HG03066 (cell line): ENCODE measurements at regions not wholly inside any gene's neighbourhood (a gene's known extent, or its start where the extent isn't known, plus 50 kb on each side); places are given as distances from the start of the nearest gene placed in this dataset.

Experiments used
- ATAC-seq: cut with Tn5 transposase; IDR thresholded peaks from one replicate; pipeline ENCODE4 v1.9.1; 2021; ENCODE audit warnings: low read depth; ENCODE audit not compliant: unreplicated experiment

DNA sequence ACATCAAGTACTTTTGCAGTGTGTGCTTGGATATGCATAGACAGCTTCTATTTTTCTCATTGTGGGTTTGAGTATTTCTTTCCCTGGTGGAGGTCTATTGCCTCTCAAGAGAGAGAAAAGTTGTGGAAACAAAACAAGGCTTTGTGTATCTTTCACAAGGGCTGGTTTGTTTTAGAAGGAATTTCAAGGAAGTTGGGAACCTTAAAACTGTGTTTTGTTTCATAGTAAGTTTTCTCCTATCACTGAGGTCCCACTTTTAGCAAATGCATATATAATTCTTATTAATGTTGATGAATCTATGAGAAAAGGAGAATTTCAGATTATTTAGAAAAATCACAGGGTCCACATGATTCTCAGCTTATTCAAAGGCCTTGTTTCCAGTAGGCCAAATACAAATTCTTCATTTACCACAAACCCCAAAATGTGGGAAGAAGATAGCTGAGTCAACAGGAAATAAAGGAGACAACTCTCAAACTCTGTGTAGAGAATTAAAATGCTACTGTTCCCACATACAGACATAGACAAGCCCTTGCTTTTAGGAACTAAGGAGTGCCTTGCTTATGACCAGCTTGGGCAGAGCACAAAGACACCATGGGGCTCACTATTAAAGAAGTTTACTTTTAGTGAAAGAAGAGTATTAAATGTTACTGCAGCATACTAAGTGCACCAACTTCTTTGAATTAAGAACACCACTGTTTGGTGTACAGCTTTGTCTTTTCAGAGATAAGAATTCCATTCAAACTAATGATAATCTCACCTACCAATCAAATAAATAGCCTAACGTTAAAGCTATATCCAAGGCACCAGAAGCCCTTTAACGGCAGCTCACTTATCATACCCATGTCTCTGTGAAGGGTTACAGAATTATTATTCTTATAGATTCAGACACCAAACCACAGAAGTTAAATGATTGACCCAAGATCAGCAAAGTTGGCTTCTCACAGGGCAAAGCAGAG is 177.4 kb upstream of the LEF1 start:
- ATAC-seq, result no peak

DNA sequence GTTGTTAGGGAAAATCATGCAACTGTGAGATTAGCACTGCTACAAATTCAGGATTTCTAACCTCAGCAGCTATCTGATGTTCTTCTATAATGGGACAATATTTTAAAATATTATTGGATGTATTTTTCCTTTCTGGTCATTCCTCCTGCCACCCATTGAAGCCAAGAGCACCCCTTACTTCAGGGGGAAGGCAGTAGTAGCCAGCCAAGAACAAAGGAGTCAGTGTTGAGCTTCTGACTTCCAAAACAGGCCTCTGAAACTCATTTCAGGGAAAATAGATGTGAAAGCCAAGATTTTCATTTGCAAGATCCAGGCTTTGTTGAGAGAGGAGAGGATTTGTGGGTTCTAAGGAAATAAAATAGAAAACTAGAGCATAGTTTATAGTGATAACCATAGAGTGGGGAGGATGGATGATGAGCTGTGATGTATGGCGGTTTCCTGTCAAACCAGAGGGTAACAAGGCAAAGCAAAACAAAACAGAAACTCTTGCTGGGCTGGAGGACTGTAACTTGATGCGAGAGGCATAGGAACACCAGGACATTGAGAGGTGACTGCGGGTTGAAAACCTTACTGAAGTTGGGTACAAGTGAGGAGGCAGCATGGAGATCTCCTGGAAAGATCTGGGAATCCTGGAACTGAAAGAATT is 173.7 kb upstream of the LEF1 start:
- no peak for ATAC-seq

DNA sequence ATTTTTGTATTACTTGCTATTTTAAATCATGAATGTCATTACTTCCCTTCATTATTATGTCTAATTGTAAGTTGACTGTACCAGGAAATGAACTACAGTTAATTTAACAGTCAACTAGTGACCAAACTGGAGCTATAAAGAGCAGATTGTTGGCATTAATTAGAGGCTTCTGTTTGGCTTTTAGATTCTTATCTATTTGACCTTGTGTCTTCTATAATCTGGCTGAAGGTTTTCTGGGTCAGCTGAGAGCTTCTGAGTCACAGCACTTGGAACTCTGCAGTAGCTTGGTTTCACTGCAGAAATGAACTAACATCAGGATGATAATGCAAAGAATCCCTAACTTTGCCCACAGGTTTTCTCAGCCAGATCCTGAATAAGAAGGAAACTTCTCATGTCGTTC is 169.2 kb upstream of the LEF1 start:
- no peak for ATAC-seq

DNA sequence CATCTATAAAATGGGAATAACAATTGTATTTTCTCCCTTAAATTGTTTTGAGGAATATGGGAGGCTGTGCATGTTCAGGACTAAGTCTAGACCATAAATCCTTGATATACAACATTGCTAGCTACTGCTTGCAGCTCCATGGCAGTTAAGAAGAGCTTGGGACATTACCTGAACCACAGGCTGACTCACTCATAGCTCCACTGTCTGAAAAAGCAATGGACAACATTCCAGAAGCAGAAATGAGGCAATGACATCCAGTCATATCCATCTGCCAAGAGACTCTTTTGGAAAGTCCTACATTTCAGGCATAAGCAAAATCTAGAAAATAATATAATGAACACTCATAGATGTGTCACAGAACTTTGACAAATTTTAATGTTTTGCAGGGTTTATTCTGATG is 167.3 kb upstream of the LEF1 start:
- no peak for ATAC-seq

DNA sequence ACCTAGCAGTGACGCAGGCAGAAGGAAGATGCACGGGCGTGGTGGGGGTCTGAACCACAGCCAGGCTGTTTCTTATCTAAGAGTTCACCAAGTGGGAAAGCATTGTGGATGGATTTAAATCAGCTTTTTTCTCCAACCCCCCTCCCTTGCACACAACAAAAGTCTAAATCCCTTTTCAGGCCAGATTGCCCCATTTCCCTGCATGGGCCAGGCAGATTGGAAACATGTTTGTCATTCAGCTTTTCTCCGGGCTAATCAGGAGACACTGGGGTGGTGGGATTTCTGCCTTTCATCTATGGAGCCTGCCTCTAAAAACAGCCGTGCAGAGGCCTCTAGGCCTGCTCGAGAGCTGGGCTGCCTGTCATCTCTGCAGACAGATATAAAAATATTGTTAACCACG is 166.3 kb upstream of the LEF1 start:
- no peak for ATAC-seq

DNA sequence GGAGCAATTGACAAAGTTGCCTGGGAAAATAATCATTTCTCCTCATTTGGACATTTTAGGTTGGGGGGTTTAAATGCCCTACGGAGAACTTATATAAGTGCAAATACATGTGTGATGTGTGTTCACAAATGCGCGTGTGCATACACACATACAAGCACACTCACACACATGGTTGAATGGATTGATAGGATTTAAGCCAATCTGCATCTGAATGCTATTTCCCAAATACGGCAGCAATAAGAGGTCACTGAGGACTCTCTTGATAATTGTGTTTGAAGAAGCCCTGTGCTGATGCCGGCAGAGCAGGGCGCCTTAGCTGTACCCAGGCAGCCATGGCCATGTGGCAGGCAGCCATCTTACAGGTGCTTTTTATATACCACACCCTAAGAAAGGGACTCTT is 165.3 kb upstream of the LEF1 start:
- ATAC-seq, result no peak

DNA sequence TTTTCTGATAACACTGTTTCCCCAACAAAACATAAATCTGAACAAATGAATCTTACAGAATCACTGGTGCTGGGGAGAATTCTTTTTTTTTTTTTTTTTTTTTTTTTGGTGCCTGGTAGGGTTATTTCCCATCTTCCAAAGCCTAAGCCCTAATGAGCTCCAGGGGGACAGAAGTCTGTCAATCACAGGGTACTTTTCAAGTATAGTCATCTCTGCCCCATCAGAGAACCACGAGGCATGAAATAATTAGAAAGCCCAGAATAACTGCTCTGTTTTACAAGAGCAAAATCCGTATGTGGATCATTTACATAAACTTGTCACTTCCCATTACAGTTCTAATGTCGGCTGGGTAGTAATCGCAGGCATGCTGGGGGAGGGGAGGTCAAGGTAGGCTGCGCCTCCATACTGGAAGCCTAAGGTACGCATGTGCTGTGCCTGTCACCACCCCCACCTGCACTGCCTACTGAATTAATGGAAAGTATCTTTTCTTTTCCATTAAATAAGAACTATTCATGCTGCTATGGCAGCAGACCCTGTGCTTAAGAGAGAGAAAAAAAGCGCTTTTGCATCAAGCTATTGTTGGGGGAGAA is 164.7 kb upstream of the LEF1 start:
- no peak for ATAC-seq

DNA sequence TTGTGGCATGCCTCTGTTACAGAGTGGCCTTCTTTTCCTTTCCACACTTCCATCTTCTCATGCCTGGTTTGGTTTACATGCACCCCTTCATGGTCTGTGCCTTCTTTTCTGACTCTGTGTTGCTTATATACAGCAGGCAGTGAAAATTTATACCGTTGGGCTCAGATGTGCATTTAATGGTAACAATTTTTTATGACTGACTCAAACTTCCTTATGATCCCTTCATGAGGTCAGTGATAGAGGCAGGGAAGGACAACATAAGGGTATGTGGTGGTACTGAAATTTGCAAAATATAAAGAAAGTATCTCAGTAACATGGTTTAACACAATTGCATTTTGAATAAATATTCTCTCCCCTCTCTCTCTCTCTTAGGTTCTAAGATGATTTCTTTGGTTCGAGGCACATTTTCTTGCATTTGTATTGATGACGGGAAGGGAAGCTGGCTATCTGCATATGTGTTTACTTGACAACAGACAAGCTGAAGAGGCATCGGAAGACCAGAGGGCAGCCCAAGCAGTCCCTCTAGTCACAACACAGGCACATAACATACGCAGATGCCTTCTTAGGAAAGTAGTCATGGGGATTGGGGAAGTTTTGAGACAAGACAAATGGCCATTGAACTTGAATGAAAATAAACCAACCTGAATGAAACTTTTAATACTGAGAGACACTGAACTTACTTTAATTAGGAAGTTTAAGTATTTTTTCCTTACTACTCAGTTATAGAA is 163.3 kb upstream of the LEF1 start:
- no peak for ATAC-seq

DNA sequence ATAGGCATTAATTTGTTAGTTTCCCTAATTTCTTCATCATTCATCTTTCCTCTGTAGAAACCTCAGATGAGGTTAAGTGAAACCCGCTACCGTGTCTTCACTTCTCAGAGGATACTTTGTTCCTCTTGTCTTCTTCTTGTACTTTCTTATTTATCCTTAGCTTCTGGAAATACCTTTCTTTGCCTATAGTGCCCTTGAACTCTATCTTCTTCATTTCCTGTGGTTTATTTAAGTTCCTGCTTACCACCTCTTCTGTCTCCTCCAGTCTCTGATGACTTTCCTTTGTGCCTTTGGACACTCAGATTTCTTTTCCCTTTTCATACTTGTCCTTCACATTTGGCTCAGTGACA is 159.6 kb upstream of the LEF1 start:
- ATAC-seq, result no peak

DNA sequence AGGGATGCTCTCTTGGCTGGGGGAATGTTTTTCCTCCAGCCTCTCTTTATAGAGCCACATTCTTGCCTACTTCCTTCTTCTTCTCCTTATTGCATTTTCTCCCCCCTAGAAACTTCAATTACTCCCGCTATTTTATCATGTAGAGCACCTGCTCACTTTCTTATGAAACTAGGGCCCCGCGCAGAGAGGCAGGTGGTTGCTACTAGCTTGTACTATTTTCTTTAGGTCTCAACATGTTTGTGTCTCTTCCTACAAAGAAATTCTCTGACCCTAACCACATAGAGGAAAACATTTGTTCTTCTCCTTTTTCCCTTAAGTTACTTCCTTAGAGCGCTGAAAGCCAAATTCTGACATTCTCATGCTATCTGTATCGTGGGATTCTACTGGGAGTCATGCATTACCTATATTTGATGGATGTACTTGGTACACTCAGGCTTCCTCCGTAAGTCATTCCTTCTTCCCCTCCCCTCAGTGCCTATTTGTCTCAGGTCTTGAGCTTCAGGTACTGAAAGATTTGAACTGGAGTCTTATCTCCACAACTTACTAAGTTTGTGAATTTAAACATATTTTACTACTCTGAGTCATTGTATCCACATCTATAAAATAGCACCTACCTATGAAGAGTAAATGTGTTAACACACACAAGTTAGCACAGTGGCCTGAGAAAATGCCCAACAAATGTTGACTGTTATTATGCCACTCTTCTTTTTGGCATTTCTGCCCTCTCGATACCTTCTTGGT is 159.1 kb upstream of the LEF1 start:
- no peak for ATAC-seq

DNA sequence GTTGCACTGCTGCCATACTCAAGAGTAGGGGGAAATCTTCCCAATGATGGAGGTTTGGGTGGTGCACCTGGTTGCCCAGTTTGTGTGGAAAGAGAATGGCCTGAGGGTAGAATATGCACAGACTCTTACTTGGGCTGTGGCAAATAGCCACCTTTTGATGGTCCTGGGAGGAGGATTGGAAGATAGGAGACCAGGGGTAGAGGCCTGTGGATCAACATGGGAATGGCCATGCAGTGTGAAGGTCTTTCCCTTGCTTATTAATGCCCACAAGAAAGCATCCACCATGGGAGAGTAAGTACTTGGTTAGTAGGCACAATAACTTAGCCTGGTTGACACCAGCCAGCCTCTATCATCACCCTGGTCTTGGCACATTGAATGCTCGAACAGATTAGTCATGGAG is 156.8 kb upstream of the LEF1 start:
- ATAC-seq, result no peak

DNA sequence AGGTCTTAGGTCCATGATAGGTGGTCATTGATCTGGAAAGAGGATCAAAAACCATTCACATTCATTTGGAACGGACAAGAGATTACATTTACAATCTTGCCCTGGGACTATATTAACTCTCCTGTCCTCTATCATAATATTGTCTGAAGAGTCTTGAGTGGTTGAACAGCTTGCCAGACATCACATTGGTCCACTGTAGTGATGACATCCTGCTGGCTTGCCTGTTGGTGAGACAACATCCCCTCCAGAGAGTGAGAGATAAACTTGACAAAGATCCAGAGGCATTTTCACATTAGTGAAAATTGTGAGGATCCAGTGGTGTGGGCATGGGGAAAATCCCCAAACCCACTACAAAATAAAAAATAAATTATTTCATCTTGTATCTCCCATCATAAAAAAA is 155.7 kb upstream of the LEF1 start:
- ATAC-seq, result no peak

DNA sequence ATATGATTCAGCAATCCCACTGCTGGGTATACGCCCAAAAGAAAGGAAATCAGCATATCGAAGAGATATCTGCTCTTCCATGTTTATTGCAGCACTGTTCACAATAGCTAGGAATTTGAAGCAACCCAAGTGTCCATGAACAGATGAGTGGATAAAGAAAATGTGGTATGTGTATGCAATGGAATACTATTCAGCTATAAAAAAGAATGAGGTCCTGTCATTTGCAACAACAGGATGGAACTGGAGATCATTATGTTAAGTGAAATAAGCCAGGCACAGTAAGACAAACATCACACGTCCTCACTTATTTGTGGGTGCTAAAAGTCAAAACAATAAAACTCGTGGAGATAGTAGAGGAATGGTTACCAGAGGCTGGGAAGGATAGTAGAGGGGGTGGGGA is 153.8 kb upstream of the LEF1 start:
- no peak for ATAC-seq

DNA sequence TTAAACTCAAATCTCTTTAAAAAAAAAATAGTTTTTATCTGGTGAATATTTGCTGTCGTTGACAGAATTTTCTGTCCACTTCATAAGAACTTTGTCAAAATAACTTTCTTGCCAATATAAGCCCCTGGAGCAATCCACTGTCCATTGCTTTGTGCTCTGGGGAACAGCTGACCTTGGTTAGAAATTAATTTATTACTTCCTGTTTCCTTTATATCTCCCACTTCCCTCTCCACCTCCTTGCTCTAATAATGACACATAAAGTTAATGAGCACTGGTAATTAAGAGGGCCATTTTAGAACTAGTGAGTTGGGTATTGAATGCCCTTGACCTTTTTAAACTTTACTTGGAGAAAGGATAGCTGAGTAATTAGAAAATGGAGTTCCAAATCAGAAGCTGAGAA is 151.3 kb upstream of the LEF1 start:
- no peak for ATAC-seq

DNA sequence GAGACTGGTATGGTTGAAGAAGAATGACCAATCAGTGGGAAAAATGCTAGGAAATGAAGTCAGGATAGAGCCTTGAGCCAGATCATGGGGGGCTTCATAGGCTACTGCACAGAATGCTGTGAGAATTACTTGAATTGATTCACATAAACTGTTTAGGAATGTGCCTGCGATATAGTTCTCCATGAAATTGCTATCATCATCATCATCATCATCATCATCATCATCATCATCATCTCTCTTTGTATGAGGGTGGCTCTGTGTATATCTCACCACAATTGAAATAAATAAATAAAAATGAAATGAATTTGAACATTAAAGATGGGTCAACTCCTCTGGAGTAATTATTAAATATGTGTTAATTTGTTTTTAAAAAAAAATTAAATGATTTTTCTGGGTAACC is 148.6 kb upstream of the LEF1 start:
- no peak for ATAC-seq

DNA sequence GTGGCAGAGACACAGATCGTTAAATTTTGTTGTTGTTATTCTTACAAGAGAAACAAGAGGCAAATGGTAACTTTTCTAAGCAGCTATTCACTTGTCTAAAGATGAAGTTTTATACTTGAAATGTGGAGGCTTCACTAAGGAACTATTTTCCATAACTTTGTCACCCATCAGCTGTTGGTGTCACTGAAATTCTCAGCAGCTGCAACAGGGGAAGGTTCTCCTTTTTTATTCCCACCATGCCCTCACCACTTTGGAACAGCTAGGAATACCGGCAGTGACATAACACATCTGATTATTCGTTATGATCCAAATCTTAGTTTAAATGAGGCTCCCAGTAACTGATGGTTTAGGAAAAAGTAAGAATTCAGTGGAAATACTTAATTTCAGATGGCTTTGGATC is 147.0 kb upstream of the LEF1 start:
- ATAC-seq, result no peak

DNA sequence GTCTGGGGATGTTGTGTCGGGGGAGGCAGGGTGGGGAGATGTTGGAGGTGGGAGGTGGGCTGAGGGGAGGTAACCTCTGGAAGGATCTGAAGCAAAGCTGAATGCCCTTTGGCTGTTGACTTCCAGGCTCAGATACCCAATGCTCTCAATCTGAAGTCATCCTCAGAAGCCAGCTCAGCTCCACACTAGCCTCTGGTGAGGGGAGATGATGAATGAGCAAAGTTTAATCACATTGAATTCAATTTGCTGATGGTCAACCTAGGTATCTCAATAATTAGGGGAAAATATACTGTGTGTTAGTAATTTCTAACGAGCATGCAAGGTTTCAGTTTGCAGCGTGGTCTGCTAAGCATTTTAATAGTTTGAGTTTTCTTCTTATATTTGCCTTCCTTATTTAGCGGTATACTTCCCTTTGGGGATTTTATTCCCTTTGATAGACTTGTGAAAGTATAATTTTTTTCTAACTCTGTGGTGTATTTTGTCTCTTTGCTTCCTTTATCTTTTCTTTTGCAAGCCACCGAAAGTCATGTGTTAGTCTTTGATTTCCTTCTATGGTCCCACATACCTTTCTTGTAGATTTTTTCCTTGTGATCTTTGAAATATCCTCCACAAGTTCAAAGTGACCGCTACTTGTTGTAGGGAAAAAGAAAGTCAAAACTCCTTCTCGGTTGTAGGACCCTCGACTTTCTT is 146.3 kb upstream of the LEF1 start:
- ATAC-seq, result no peak

DNA sequence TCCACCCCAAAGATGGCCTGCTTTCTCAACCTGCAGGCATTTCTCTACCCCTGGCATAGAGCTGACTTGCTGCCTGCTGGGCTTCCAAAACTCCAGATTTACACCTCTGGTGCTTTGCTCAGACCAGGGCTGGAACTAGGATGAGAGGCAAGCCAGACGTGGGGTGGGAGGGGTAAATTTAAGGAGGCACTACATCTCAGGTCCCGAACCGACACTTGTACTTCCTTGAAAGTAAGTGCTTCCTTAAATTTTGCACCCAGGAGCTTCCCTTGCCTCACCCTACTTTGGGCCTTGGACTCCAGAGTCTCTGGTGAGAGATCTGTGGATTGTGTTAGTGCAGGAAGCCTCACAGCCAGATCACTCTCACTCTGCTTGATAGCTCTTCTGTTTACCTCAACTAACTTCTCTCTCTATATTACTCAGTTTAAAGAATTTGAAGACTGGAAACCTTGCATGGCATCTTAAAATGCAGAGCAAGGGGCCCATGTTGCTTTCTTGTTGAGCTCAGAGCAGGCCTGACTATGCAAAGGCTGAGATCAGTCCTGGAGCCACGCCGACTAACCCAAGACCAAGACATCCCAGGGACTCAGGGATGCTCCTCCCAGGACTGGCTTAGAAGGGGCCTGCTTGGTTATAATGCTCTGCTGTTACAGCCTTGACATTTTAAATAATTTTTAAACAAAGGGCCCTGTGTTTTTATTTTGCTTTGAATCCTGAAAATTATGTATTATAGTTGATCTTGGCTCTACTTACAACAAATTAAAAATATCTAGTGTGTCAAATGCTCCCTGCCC is 145.0 kb upstream of the LEF1 start:
- ATAC-seq, result no peak

DNA sequence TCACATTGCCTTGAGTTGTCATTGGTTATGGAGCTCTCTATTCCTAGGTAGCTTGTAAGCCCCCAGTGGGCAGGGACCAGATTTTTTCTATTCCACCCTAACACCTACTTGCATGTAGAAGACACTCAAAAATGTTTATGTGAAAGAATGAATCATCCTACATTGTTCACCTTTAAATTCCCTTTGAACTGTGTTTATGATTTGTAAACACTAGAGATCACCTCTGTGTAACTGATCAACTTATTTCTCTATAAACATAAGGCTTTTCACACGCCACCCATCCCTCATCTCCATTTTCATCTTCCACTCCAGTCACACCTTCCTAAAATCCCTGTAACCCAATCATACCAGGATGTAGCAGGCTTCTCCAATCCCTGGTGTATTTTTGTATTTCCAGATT is 142.6 kb upstream of the LEF1 start:
- no peak for ATAC-seq
